HEK293 (cell line): ENCODE measurements at regions not wholly inside any gene's neighbourhood (a gene's known extent, or its start where the extent isn't known, plus 50 kb on each side); places are given as distances from the start of the nearest gene placed in this dataset.

Experiments used
- ZNF184 ChIP-seq: fragments of 450-650 bp; IDR thresholded peaks from 2 replicates; pipeline ENCODE4 v1.5.1; 2018; ENCODE audit warnings: missing biosample characterization, mild to moderate bottlenecking, missing genetic modification characterization
- ZNF24 ChIP-seq: fragments of 450-650 bp; formaldehyde crosslinking; IDR thresholded peaks from 2 replicates; pipeline ENCODE4 v1.5.1; 2016; ENCODE audit warnings: missing biosample characterization, missing genetic modification characterization
- ZNF654 ChIP-seq: fragments of 450-650 bp; formaldehyde crosslinking; IDR thresholded peaks from 2 replicates; pipeline ENCODE4 v1.5.1; 2016; ENCODE audit warnings: low read depth, missing biosample characterization, missing genetic modification characterization
- ZNF692 ChIP-seq: fragments of 450-650 bp; formaldehyde crosslinking; IDR thresholded peaks from 2 replicates; pipeline ENCODE4 v1.5.1; 2016; ENCODE audit warnings: missing biosample characterization, missing genetic modification characterization
- TF ChIP-seq, protein P1 (sequence below): fragments of 450-650 bp; formaldehyde crosslinking; IDR thresholded peaks from 2 replicates; pipeline ENCODE4 v1.5.1; 2016; ENCODE audit warnings: missing biosample characterization, missing genetic modification characterization

DNA sequence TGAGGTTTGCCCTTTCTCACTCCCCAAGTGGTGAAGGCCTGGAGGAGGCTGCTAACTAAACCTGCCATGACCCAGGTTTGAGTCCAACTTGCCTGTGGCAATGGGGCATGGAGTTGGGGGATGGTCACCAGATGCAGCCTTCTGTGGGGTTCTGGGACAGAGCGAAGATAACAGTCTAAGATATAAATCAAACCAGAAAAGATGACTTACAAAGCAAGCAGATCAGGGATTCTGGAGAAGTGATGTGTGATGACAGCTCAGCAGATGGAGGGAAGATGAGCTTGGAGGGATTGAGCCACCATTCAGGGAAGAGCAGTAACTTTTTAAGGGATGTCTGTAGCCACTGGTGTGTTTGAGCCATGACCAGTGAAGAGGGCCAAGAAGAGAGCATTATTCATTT is 63.6 kb downstream of the MTNR1B start:
- TF ChIP-seq ZNF24 = no peak
- no peak for TF ChIP-seq ZNF184
- no peak for TF ChIP-seq ZNF654
- no peak for TF ChIP-seq ZNF692 (tag by site-specific recombination)
- TF ChIP-seq, protein P1, sequence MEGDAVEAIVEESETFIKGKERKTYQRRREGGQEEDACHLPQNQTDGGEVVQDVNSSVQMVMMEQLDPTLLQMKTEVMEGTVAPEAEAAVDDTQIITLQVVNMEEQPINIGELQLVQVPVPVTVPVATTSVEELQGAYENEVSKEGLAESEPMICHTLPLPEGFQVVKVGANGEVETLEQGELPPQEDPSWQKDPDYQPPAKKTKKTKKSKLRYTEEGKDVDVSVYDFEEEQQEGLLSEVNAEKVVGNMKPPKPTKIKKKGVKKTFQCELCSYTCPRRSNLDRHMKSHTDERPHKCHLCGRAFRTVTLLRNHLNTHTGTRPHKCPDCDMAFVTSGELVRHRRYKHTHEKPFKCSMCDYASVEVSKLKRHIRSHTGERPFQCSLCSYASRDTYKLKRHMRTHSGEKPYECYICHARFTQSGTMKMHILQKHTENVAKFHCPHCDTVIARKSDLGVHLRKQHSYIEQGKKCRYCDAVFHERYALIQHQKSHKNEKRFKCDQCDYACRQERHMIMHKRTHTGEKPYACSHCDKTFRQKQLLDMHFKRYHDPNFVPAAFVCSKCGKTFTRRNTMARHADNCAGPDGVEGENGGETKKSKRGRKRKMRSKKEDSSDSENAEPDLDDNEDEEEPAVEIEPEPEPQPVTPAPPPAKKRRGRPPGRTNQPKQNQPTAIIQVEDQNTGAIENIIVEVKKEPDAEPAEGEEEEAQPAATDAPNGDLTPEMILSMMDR (tag by site-specific recombination) = no peak
